ENCODE measurements at regions not wholly inside any gene's neighbourhood (a gene's known extent, or its start where the extent isn't known, plus 50 kb on each side); places are given as distances from the start of the nearest gene placed in this dataset.
"Not testable (repeated sequence)": the region's sequence is repeated elsewhere in the genome, so short reads cannot be mapped to it uniquely, and the experiment has no call there.

GRCh38 chr10:23657677-23658076 is 218.8 kb downstream of the OTUD1 start:
- Histone ChIP-seq H3K4me2 (ENCODE audit: control insufficient read depth, insufficient read depth) (no peak overlapping the region), H2AFZ (ENCODE audit: control insufficient read depth, low read depth, low read length) (no peak overlapping the region), H3K27me3 (replicated peaks in 1 of 2; ENCODE audit: control insufficient read depth in 2 of 2, insufficient read depth in 2 of 2, low read length in 1 of 2) (no peaks in the 10 kb centered on the region), H3K27ac (ENCODE audit: control insufficient read depth, insufficient read depth) (no peak overlapping the region), H3K9ac (ENCODE audit: control insufficient read depth, insufficient read depth, low read length) (no peak overlapping the region), H3K4me3 (no peak overlapping the region), H3K4me1 (ENCODE audit: control insufficient read depth, insufficient read depth, low read length) (no peaks in the 10 kb centered on the region), H3K36me3 (ENCODE audit: control insufficient read depth in 2 of 2, insufficient read depth in 2 of 2, low read length in 1 of 2) (no peaks in the 10 kb centered on the region), H3K9me3 (replicated peaks; ENCODE audit: control insufficient read depth, insufficient read depth, low read length) (no peaks in the 10 kb centered on the region), H4K20me1 (ENCODE audit: control insufficient read depth, insufficient read depth) (no peaks in the 10 kb centered on the region), H3K79me2 (ENCODE audit: control insufficient read depth, insufficient read depth, low read length) (no peaks in the 10 kb centered on the region)
- ChIA-PET SMC1A (ENCODE audit: uncharacterized antibody, unreplicated experiment) (no interaction called here), POLR2A (no interaction called here), CTCF (no interaction called here), RAD21 (ENCODE audit: unreplicated experiment) (interaction anchor here (1.1 kb wide), 1 partner anchor 343 kb away, joined by 3 read pairs; no protein-coding TSS in a partner anchor)
- no peak for DNase-seq (ENCODE audit: low read depth, low spot score)
- BruUV-seq (replicated peaks) = no TSS peak
- FAIRE-seq = no peak
- ATAC-seq = no peak
- intact Hi-C loops (cut with micrococcal nuclease; ENCODE audit: unreplicated experiment) (loop anchor here (5.0 kb wide), 1 partner anchor 500 kb away; no protein-coding TSS in a partner anchor), in situ Hi-C loops (cut with MboI) (no loop called here)
- TF ChIP-seq RB1 (IDR thresholded peaks at IDR 0.05; ENCODE audit: borderline replicate concordance) (no peak), ZBTB40 (IDR thresholded peaks at IDR 0.05; ENCODE audit: borderline replicate concordance) (no peak), ZNF207 (IDR thresholded peaks at IDR 0.05; ENCODE audit: borderline replicate concordance) (no peak), IRF4 (IDR thresholded peaks at IDR 0.05; ENCODE audit: low read depth, low read length) (no peak), SMC3 (IDR thresholded peaks at IDR 0.05; ENCODE audit: borderline replicate concordance, low read length) (no peak), SUPT20H (IDR thresholded peaks at IDR 0.05; ENCODE audit: borderline replicate concordance, control insufficient read depth, low read depth, low read length) (no peak), TBL1XR1 (IDR thresholded peaks at IDR 0.05; ENCODE audit: low read depth, low read length) (no peak), TAF1 (IDR thresholded peaks at IDR 0.05; ENCODE audit: borderline replicate concordance, low read depth, low read length) (no peak), IKZF1 (conservative IDR thresholded peaks at IDR 0.05) (no peak), BRCA1 (IDR thresholded peaks at IDR 0.05; ENCODE audit: low read depth, low read length) (no peak)
- TF ChIP-seq, protein P1, sequence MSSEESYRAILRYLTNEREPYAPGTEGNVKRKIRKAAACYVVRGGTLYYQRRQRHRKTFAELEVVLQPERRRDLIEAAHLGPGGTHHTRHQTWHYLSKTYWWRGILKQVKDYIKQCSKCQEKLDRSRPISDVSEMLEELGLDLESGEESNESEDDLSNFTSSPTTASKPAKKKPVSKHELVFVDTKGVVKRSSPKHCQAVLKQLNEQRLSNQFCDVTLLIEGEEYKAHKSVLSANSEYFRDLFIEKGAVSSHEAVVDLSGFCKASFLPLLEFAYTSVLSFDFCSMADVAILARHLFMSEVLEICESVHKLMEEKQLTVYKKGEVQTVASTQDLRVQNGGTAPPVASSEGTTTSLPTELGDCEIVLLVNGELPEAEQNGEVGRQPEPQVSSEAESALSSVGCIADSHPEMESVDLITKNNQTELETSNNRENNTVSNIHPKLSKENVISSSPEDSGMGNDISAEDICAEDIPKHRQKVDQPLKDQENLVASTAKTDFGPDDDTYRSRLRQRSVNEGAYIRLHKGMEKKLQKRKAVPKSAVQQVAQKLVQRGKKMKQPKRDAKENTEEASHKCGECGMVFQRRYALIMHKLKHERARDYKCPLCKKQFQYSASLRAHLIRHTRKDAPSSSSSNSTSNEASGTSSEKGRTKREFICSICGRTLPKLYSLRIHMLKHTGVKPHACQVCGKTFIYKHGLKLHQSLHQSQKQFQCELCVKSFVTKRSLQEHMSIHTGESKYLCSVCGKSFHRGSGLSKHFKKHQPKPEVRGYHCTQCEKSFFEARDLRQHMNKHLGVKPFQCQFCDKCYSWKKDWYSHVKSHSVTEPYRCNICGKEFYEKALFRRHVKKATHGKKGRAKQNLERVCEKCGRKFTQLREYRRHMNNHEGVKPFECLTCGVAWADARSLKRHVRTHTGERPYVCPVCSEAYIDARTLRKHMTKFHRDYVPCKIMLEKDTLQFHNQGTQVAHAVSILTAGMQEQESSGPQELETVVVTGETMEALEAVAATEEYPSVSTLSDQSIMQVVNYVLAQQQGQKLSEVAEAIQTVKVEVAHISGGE (CRISPR knock-in tag; IDR thresholded peaks at IDR 0.05) = no peak

GRCh38 chr10:23671866-23672265 is 233.0 kb downstream of the OTUD1 start:
- H4K20me1 ChIP-seq (ENCODE audit: control insufficient read depth, insufficient read depth); DNase-seq (ENCODE audit: low read depth, low spot score); CTCF ChIA-PET; RAD21 ChIA-PET (ENCODE audit: unreplicated experiment); intact Hi-C loops (cut with micrococcal nuclease; ENCODE audit: unreplicated experiment); H3K36me3 ChIP-seq (ENCODE audit: control insufficient read depth in 2 of 2, insufficient read depth in 2 of 2, low read length in 1 of 2); H3K79me2 ChIP-seq (ENCODE audit: control insufficient read depth, insufficient read depth, low read length); H3K27ac ChIP-seq (ENCODE audit: control insufficient read depth, insufficient read depth); BruUV-seq (replicated peaks); H3K9ac ChIP-seq (ENCODE audit: control insufficient read depth, insufficient read depth, low read length); H3K4me3 ChIP-seq; H3K9me3 ChIP-seq (replicated peaks; ENCODE audit: control insufficient read depth, insufficient read depth, low read length); ATAC-seq; POLR2A ChIA-PET; H2AFZ ChIP-seq (ENCODE audit: control insufficient read depth, low read depth, low read length); H3K4me1 ChIP-seq (ENCODE audit: control insufficient read depth, insufficient read depth, low read length); FAIRE-seq; in situ Hi-C loops (cut with MboI); H3K27me3 ChIP-seq (replicated peaks in 1 of 2; ENCODE audit: control insufficient read depth in 2 of 2, insufficient read depth in 2 of 2, low read length in 1 of 2); H3K4me2 ChIP-seq (ENCODE audit: control insufficient read depth, insufficient read depth); SMC1A ChIA-PET (ENCODE audit: uncharacterized antibody, unreplicated experiment): not testable (repeated sequence)
- 19% methylated on average over 7 of the region's 7 CpGs for WGBS (ENCODE audit: insufficient coverage, insufficient replicate concordance, low lambda C conversion rate, missing lambda C conversion rate)

Data from GM12878 (cell line).